ENCODE measurements at regions not wholly inside any gene's neighbourhood (a gene's known extent, or its start where the extent isn't known, plus 50 kb on each side); places are given as distances from the start of the nearest gene placed in this dataset.

DNA sequence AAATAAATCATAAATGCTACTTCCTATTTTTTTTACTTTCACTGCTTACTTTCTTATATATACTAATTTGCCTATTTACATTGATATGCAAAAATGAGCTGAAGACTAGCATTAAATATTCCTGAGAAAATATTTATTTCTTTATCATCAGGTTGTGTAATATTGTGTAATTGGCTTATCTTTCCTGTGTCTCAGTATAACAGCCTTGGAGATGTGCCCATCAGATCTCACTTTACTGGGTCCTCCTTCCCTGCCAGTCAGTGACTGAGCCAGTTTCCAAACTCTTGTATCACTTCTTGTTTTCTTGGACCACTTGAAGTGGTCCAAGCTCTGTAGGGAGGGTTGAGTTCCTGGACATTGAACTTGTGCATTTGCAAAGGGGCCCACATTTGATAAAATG is 900.0 kb downstream of the LUZP2 start:
- intact Hi-C loops (cut with DNase I): no loop called here
- TF ChIP-seq, protein P1, sequence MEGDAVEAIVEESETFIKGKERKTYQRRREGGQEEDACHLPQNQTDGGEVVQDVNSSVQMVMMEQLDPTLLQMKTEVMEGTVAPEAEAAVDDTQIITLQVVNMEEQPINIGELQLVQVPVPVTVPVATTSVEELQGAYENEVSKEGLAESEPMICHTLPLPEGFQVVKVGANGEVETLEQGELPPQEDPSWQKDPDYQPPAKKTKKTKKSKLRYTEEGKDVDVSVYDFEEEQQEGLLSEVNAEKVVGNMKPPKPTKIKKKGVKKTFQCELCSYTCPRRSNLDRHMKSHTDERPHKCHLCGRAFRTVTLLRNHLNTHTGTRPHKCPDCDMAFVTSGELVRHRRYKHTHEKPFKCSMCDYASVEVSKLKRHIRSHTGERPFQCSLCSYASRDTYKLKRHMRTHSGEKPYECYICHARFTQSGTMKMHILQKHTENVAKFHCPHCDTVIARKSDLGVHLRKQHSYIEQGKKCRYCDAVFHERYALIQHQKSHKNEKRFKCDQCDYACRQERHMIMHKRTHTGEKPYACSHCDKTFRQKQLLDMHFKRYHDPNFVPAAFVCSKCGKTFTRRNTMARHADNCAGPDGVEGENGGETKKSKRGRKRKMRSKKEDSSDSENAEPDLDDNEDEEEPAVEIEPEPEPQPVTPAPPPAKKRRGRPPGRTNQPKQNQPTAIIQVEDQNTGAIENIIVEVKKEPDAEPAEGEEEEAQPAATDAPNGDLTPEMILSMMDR (IDR thresholded peaks at IDR 0.05): no peak
- TF ChIP-seq POLR2AphosphoS5 (IDR thresholded peaks at IDR 0.05): no peak
- Histone ChIP-seq H3K9me3 (no peaks in the 10 kb centered on the region), H3K36me3 (no peaks in the 10 kb centered on the region), H3K27me3 (replicated peaks; ENCODE audit: insufficient read depth) (no peaks in the 10 kb centered on the region), H3K4me1 (replicated peaks) (no peaks in the 10 kb centered on the region), H3K4me3 (no peak overlapping the region), H3K27ac (no peak overlapping the region)
- no peak for DNase-seq (ENCODE audit: low spot score)

DNA sequence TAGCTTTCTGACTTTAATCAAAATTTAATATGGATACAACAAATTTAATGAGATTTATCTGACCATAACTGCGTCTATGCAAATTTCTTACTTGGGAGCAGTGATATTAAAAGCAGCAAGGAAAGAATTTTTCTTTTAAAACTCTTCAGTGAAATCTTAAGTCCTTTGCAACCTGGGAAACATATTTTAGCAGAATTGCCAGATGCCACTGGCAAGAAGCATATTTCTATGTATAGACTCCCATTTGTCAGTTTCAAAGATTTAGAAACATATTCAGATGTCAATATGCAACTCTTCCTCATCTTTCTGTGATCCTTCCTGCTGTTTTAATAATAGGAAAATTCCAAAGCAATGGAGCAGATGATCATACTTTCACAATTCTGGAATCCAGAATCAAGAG is 911.3 kb downstream of the LUZP2 start:
- intact Hi-C loops (cut with DNase I): no loop called here
- no peaks in the 10 kb centered on the region for H3K36me3 ChIP-seq
- H3K4me3 ChIP-seq: no peak overlapping the region
- DNase-seq (ENCODE audit: low spot score): no peak
- WGBS: 84% methylated on average over 1 of the region's 1 CpG
- H3K9me3 ChIP-seq: no peaks in the 10 kb centered on the region
- no peaks in the 10 kb centered on the region for H3K27me3 ChIP-seq (replicated peaks; ENCODE audit: insufficient read depth)
- no peak for TF ChIP-seq POLR2AphosphoS5 (IDR thresholded peaks at IDR 0.05)
- no peak for TF ChIP-seq POLR2A (IDR thresholded peaks at IDR 0.05)
- TF ChIP-seq, protein P1 (IDR thresholded peaks at IDR 0.05): no peak
- no peaks in the 10 kb centered on the region for H3K4me1 ChIP-seq (replicated peaks)
- H3K27ac ChIP-seq: no peak overlapping the region

DNA sequence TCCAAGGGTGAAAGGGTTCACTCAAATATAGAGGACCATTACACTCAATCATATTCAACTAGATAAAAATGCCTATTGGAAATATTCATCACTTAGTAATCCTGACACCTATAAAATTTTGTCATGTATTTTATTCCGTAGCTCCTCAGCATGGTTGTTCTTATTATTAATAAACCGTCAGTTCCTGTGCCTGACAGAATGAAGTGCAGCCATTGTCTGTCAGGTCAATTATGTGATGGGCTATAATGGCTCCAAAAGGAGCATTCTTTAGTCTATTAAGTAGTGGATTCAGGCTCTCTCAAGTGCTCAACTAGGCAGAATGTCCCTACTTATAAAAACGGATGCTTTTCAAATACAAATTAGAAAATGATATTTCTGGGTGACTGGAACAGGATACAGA is 916.1 kb upstream of the ANO3 start:
- Histone ChIP-seq H3K36me3 (no peaks in the 10 kb centered on the region), H3K27ac (no peak overlapping the region), H3K9me3 (no peaks in the 10 kb centered on the region), H3K4me3 (no peak overlapping the region), H3K27me3 (replicated peaks; ENCODE audit: insufficient read depth) (no peaks in the 10 kb centered on the region), H3K4me1 (replicated peaks) (no peaks in the 10 kb centered on the region)
- DNase-seq (ENCODE audit: low spot score): no peak
- TF ChIP-seq POLR2A (IDR thresholded peaks at IDR 0.05) (no peak), POLR2AphosphoS5 (IDR thresholded peaks at IDR 0.05) (no peak)
- TF ChIP-seq, protein P1 (IDR thresholded peaks at IDR 0.05): no peak
- 61% methylated on average over 3 of the region's 3 CpGs for WGBS
- intact Hi-C loops (cut with DNase I): no loop called here

DNA sequence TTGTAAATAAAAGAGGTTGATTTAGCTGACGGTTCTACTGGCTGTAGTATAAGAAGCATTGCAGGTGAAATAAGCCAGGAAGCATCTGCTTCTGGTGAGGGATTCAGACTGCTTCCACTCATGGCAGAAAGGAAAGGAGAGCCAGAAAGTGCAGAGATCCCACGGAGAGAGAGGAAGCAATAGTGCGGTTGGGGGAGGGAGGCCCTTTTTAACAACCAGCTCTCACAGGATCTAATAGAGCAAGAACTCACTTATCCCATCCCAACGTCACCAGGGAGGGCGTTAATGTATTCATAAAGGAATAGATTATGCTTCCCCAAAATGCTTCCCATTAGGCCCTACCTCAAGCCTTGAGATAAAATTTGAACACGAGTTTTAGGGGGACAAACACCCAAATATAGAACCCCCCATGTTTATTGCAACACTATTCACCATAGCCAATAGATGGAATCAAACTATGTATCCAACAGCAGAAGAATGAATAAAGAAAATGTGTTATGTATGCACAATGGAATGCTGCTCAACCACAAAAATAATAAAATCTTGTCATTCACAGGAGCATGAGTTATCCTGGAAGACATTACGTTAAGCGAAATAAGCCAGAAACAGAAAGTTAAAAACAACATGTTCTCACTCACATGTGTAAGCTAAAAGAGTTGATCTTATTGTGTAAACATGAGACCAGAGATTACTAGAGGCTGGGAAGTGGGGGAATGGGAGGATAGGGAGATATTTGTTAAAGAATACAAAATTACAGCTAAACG is 908.3 kb upstream of the ANO3 start:
- Histone ChIP-seq H3K27ac (no peak overlapping the region), H3K36me3 (no peaks in the 10 kb centered on the region), H3K9me3 (no peaks in the 10 kb centered on the region), H3K4me1 (replicated peaks) (no peaks in the 10 kb centered on the region), H3K4me3 (no peak overlapping the region), H3K27me3 (replicated peaks; ENCODE audit: insufficient read depth) (no peaks in the 10 kb centered on the region)
- TF ChIP-seq POLR2AphosphoS5 (IDR thresholded peaks at IDR 0.05) (no peak), POLR2A (IDR thresholded peaks at IDR 0.05) (no peak)
- TF ChIP-seq, protein P1 (IDR thresholded peaks at IDR 0.05): no peak
- no peak for DNase-seq (ENCODE audit: low spot score)
- WGBS: 37% methylated on average over 9 of the region's 9 CpGs
- intact Hi-C loops (cut with DNase I): no loop called here

DNA sequence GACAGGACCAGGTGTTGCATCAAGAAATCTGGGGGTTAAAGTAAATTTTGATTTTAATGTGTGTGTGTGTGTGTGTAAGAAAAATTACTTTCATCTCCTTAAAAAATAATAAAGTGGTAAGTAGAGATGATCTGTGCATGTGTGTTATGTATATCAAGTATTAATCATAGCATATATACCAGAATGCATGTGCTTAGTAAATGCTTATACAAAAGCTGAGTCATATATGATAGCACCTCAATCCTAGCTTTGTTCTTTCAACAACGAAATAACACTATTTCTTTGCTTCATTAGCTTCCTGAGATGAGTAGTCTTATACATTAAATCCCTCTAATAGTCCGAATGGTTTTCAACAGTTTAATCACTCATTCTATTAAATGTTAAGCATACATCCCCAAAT is 899.6 kb upstream of the ANO3 start:
- intact Hi-C loops (cut with DNase I): no loop called here
- WGBS: 89% methylated on average over 2 of the region's 2 CpGs

More for the DNA sequence above, 899.6 kb upstream of the ANO3 start:
- Histone ChIP-seq H3K27me3 (replicated peaks; ENCODE audit: insufficient read depth) (no peaks in the 10 kb centered on the region), H3K9me3 (no peaks in the 10 kb centered on the region), H3K4me3 (no peak overlapping the region), H3K36me3 (no peaks in the 10 kb centered on the region), H3K27ac (no peak overlapping the region), H3K4me1 (replicated peaks) (no peaks in the 10 kb centered on the region)
- TF ChIP-seq, protein P1 (IDR thresholded peaks at IDR 0.05): no peak
- TF ChIP-seq POLR2AphosphoS5 (IDR thresholded peaks at IDR 0.05): no peak
- TF ChIP-seq POLR2A (IDR thresholded peaks at IDR 0.05): no peak
- no peak for DNase-seq (ENCODE audit: low spot score)
